H7 (cell line): ENCODE measurements at regions not wholly inside any gene's neighbourhood (a gene's known extent, or its start where the extent isn't known, plus 50 kb on each side); places are given as distances from the start of the nearest gene placed in this dataset.
"Not testable (repeated sequence)": the region's sequence is repeated elsewhere in the genome, so short reads cannot be mapped to it uniquely, and the experiment has no call there.

ENCODE experiments used
- DNase-seq: peaks from one replicate; pipeline ENCODE4 v3.0.0; 2012
- H3K27me3 ChIP-seq: 2 replicates; pipeline ENCODE4 v1.6.0; 2011; ENCODE audit warnings: mild to moderate bottlenecking, low read length; ENCODE audit not compliant: control insufficient read depth, insufficient read depth
- H3K36me3 ChIP-seq: replicated peaks from 2 replicates; pipeline ENCODE4 v1.5.1; 2011; ENCODE audit warnings: low read length; ENCODE audit not compliant: control insufficient read depth, insufficient read depth
- H3K4me3 ChIP-seq: 2 replicates; pipeline ENCODE4 v1.5.1; 2011; ENCODE audit warnings: low read depth, mild to moderate bottlenecking, control low read depth, low read length, moderate library complexity; ENCODE audit not compliant: insufficient read depth

- no peaks in the 10 kb centered on the region for H3K36me3 ChIP-seq
- no peak overlapping the region for H3K4me3 ChIP-seq
- no peak for DNase-seq
- no peaks in the 10 kb centered on the region for H3K27me3 ChIP-seq
Measured at GRCh38 chr14:28301179-28301578, 465.4 kb upstream of the FOXG1 start.

GRCh38 chr14:28303248-28303647 lies 463.3 kb upstream of the FOXG1 start:
- no peak for DNase-seq
- no peaks in the 10 kb centered on the region for H3K27me3 ChIP-seq
- no peaks in the 10 kb centered on the region for H3K36me3 ChIP-seq
- H3K4me3 ChIP-seq, result no peak overlapping the region

GRCh38 chr14:28305938-28306337 lies 460.6 kb upstream of the FOXG1 start:
- Histone ChIP-seq H3K27me3 (no peaks in the 10 kb centered on the region), H3K4me3 (no peak overlapping the region), H3K36me3 (no peaks in the 10 kb centered on the region)
- DNase-seq, result no peak

GRCh38 chr14:28307506-28307905 lies 459.1 kb upstream of the FOXG1 start:
- H3K4me3 ChIP-seq, result no peak overlapping the region
- no peaks in the 10 kb centered on the region for H3K36me3 ChIP-seq
- DNase-seq, result no peak
- no peaks in the 10 kb centered on the region for H3K27me3 ChIP-seq

GRCh38 chr14:28308734-28309133 lies 457.9 kb upstream of the FOXG1 start:
- no peak for DNase-seq
- Histone ChIP-seq H3K4me3 (no peak overlapping the region), H3K36me3 (no peaks in the 10 kb centered on the region), H3K27me3 (no peaks in the 10 kb centered on the region)

GRCh38 chr14:28317890-28318675 lies 448.5 kb upstream of the FOXG1 start:
- H3K27me3 ChIP-seq, DNase-seq, H3K36me3 ChIP-seq: not testable (repeated sequence)
- H3K4me3 ChIP-seq, result peak overlapping the region; percentile 36

GRCh38 chr14:28321475-28322244 lies 444.9 kb upstream of the FOXG1 start:
- Histone ChIP-seq H3K4me3 (no peak overlapping the region), H3K36me3 (no peaks in the 10 kb centered on the region), H3K27me3 (no peaks in the 10 kb centered on the region)
- DNase-seq, result no peak

GRCh38 chr14:28323366-28323765 lies 443.2 kb upstream of the FOXG1 start:
- DNase-seq, result no peak
- Histone ChIP-seq H3K4me3 (no peak overlapping the region), H3K36me3 (no peaks in the 10 kb centered on the region), H3K27me3 (no peaks in the 10 kb centered on the region)

- Histone ChIP-seq H3K27me3 (no peaks in the 10 kb centered on the region), H3K36me3 (no peaks in the 10 kb centered on the region), H3K4me3 (no peak overlapping the region)
- no peak for DNase-seq
Measured at GRCh38 chr14:28323951-28324741, 442.4 kb upstream of the FOXG1 start.

GRCh38 chr14:28340816-28341215 lies 425.8 kb upstream of the FOXG1 start:
- Histone ChIP-seq H3K27me3 (no peaks in the 10 kb centered on the region), H3K4me3 (no peak overlapping the region), H3K36me3 (no peaks in the 10 kb centered on the region)
- DNase-seq, result no peak

- no peaks in the 10 kb centered on the region for H3K27me3 ChIP-seq
- no peak for DNase-seq
Measured at GRCh38 chr14:28344381-28344780, 422.2 kb upstream of the FOXG1 start.

GRCh38 chr14:28348797-28349196 lies 417.8 kb upstream of the FOXG1 start:
- no peak for DNase-seq
- Histone ChIP-seq H3K27me3 (no peaks in the 10 kb centered on the region), H3K4me3 (no peak overlapping the region), H3K36me3 (no peaks in the 10 kb centered on the region)

More at GRCh38 chr14:28344381-28344780, 422.2 kb upstream of the FOXG1 start:
- no peaks in the 10 kb centered on the region for H3K36me3 ChIP-seq
- H3K4me3 ChIP-seq, result no peak overlapping the region

GRCh38 chr14:28356819-28357218 lies 409.8 kb upstream of the FOXG1 start:
- H3K27me3 ChIP-seq, result no peaks in the 10 kb centered on the region
- H3K36me3 ChIP-seq, result no peaks in the 10 kb centered on the region
- H3K4me3 ChIP-seq, result no peak overlapping the region
- no peak for DNase-seq

GRCh38 chr14:28361486-28361885 lies 405.1 kb upstream of the FOXG1 start:
- Histone ChIP-seq H3K36me3 (no peaks in the 10 kb centered on the region), H3K4me3 (no peak overlapping the region), H3K27me3 (no peaks in the 10 kb centered on the region)
- DNase-seq, result no peak
